Activated T-cell treated with anti-CD3 and anti-CD28 coated beads, Interleukin-2, amount 50 U/mL, for 4 hours (primary cell): ENCODE measurements at regions not wholly inside any gene's neighbourhood (a gene's known extent, or its start where the extent isn't known, plus 50 kb on each side); places are given as distances from the start of the nearest gene placed in this dataset.

Experiments used
- ATAC-seq, 2 donors: fragments of 200-7000 bp; cut with Tn5 transposase; one replicate each; pipeline ENCODE4 v1.10.0; 2021
- DNase-seq: peaks from one replicate; pipeline ENCODE4 v3.0.0-alpha.2; 2020
- H3K27me3 Mint-ChIP-seq: one replicate; pipeline ENCODE4 v1.8.0; 2021; ENCODE audit warnings: low read depth, mixed read lengths
- H3K36me3 Mint-ChIP-seq: one replicate; pipeline ENCODE4 v1.8.0; 2022; ENCODE audit warnings: mixed read lengths; ENCODE audit not compliant: insufficient read depth
- H3K4me1 Mint-ChIP-seq: one replicate; pipeline ENCODE4 v1.8.0; 2021; ENCODE audit warnings: low read depth, mixed read lengths
- H3K4me3 Mint-ChIP-seq: one replicate; pipeline ENCODE4 v1.8.0; 2021; ENCODE audit warnings: mild to moderate bottlenecking, moderate library complexity, mixed read lengths
- H3K9me3 Mint-ChIP-seq: one replicate; pipeline ENCODE4 v1.8.0; 2021; ENCODE audit warnings: mixed read lengths

GRCh38 chr7:46003161-46003560 lies 82.1 kb upstream of the IGFBP3 start:
- Mint-ChIP-seq H3K27me3 (no peaks in the 10 kb centered on the region), H3K9me3 (peaks cover 4% of the 10 kb centered on the region), H3K4me1 (no peaks in the 10 kb centered on the region), H3K4me3 (no peak overlapping the region), H3K36me3 (no peaks in the 10 kb centered on the region)
- ATAC-seq (no peak), DNase-seq (no peak)

GRCh38 chr7:46000513-46000912 lies 79.4 kb upstream of the IGFBP3 start:
- H3K9me3 Mint-ChIP-seq = peaks cover 24% of the 10 kb centered on the region
- no peaks in the 10 kb centered on the region for H3K4me1 Mint-ChIP-seq
- no peaks in the 10 kb centered on the region for H3K27me3 Mint-ChIP-seq
- DNase-seq (no peak), ATAC-seq (no peak)
- H3K36me3 Mint-ChIP-seq = no peaks in the 10 kb centered on the region
- no peak overlapping the region for H3K4me3 Mint-ChIP-seq

GRCh38 chr7:45999541-45999940 lies 78.5 kb upstream of the IGFBP3 start:
- peaks cover 28% of the 10 kb centered on the region for H3K9me3 Mint-ChIP-seq
- no peaks in the 10 kb centered on the region for H3K4me1 Mint-ChIP-seq
- no peak for ATAC-seq
- H3K36me3 Mint-ChIP-seq = no peaks in the 10 kb centered on the region
- H3K4me3 Mint-ChIP-seq = no peak overlapping the region
- H3K27me3 Mint-ChIP-seq = no peaks in the 10 kb centered on the region
- DNase-seq = no peak

- ATAC-seq = no peak
- Mint-ChIP-seq H3K27me3 (no peaks in the 10 kb centered on the region), H3K36me3 (peaks cover 6% of the 10 kb centered on the region), H3K4me1 (no peaks in the 10 kb centered on the region), H3K9me3 (peaks cover 31% of the 10 kb centered on the region), H3K4me3 (no peak overlapping the region)
- DNase-seq = no peak
Observed at GRCh38 chr7:45998506-45998905, 77.4 kb upstream of the IGFBP3 start.

GRCh38 chr7:45993621-45994020 lies 72.5 kb upstream of the IGFBP3 start:
- Mint-ChIP-seq H3K4me1 (no peaks in the 10 kb centered on the region), H3K27me3 (no peaks in the 10 kb centered on the region), H3K4me3 (no peak overlapping the region), H3K9me3 (peaks cover 34% of the 10 kb centered on the region), H3K36me3 (peaks cover 20% of the 10 kb centered on the region)
- ATAC-seq (no peak), DNase-seq (no peak)

- H3K9me3 Mint-ChIP-seq = peaks cover 30% of the 10 kb centered on the region
- H3K27me3 Mint-ChIP-seq = no peaks in the 10 kb centered on the region
- peaks cover 20% of the 10 kb centered on the region for H3K36me3 Mint-ChIP-seq
- no peaks in the 10 kb centered on the region for H3K4me1 Mint-ChIP-seq
- no peak overlapping the region for H3K4me3 Mint-ChIP-seq
- DNase-seq = no peak
- ATAC-seq = no peak
Observed at GRCh38 chr7:45992826-45993225, 71.8 kb upstream of the IGFBP3 start.

GRCh38 chr7:45990276-45990675 lies 69.2 kb upstream of the IGFBP3 start:
- Mint-ChIP-seq H3K4me3 (no peak overlapping the region), H3K4me1 (no peaks in the 10 kb centered on the region), H3K27me3 (no peaks in the 10 kb centered on the region), H3K36me3 (peaks cover 20% of the 10 kb centered on the region), H3K9me3 (peaks cover 10% of the 10 kb centered on the region)
- no peak for ATAC-seq
- no peak for DNase-seq

GRCh38 chr7:45988405-45989057 lies 67.5 kb upstream of the IGFBP3 start:
- H3K27me3 Mint-ChIP-seq = no peaks in the 10 kb centered on the region
- no peak overlapping the region for H3K4me3 Mint-ChIP-seq
- peaks cover 7% of the 10 kb centered on the region for H3K9me3 Mint-ChIP-seq
- no peaks in the 10 kb centered on the region for H3K4me1 Mint-ChIP-seq
- no peak for DNase-seq
- no peak for ATAC-seq
- H3K36me3 Mint-ChIP-seq = peaks cover 14% of the 10 kb centered on the region

GRCh38 chr7:45987521-45988290 lies 66.6 kb upstream of the IGFBP3 start:
- DNase-seq (no peak), ATAC-seq (no peak)
- Mint-ChIP-seq H3K36me3 (peaks cover 9% of the 10 kb centered on the region), H3K27me3 (no peaks in the 10 kb centered on the region), H3K4me1 (no peaks in the 10 kb centered on the region), H3K4me3 (no peak overlapping the region), H3K9me3 (peaks cover 6% of the 10 kb centered on the region)

GRCh38 chr7:45986355-45987298 lies 65.6 kb upstream of the IGFBP3 start:
- H3K27me3 Mint-ChIP-seq = no peaks in the 10 kb centered on the region

GRCh38 chr7:45985902-45986301 lies 64.8 kb upstream of the IGFBP3 start:
- Mint-ChIP-seq H3K27me3 (no peaks in the 10 kb centered on the region), H3K4me1 (no peaks in the 10 kb centered on the region), H3K36me3 (peaks cover 2% of the 10 kb centered on the region), H3K4me3 (no peak overlapping the region), H3K9me3 (peaks cover 4% of the 10 kb centered on the region)
- DNase-seq (no peak), ATAC-seq (no peak)

More at GRCh38 chr7:45986355-45987298, 65.6 kb upstream of the IGFBP3 start:
- Mint-ChIP-seq H3K4me1 (no peaks in the 10 kb centered on the region), H3K9me3 (peaks cover 7% of the 10 kb centered on the region), H3K4me3 (no peak overlapping the region), H3K36me3 (peaks cover 3% of the 10 kb centered on the region)
- DNase-seq (no peak), ATAC-seq (no peak)

- Mint-ChIP-seq H3K27me3 (no peaks in the 10 kb centered on the region), H3K4me3 (no peak overlapping the region), H3K9me3 (peaks cover 4% of the 10 kb centered on the region), H3K36me3 (peaks cover 4% of the 10 kb centered on the region), H3K4me1 (no peaks in the 10 kb centered on the region)
- no peak for ATAC-seq
- no peak for DNase-seq
Observed at GRCh38 chr7:45984386-45985295, 63.6 kb upstream of the IGFBP3 start.

GRCh38 chr7:45983720-45984255 lies 62.7 kb upstream of the IGFBP3 start:
- Mint-ChIP-seq H3K4me3 (no peak overlapping the region), H3K27me3 (no peaks in the 10 kb centered on the region), H3K9me3 (peaks cover 4% of the 10 kb centered on the region), H3K4me1 (no peaks in the 10 kb centered on the region), H3K36me3 (peaks cover 11% of the 10 kb centered on the region)
- no peak for ATAC-seq
- DNase-seq = no peak
